SK-N-MC (cell line): ENCODE measurements at regions not wholly inside any gene's neighbourhood (a gene's known extent, or its start where the extent isn't known, plus 50 kb on each side); places are given as distances from the start of the nearest gene placed in this dataset.

Source experiments
- EZH2 ChIP-seq: fragments of 200-600 bp; sonication (generic); IDR thresholded peaks from one replicate; pipeline ENCODE4 v1.6.1; 2017; ENCODE audit warnings: antibody characterized with exemption
- FOXP2 ChIP-seq: optimal IDR thresholded peaks from 2 replicates; pipeline ENCODE3; 2011; ENCODE audit warnings: mild to moderate bottlenecking, moderate library complexity; ENCODE audit not compliant: insufficient read depth; ENCODE audit errors: extremely low read length, control extremely low read depth
- POLR2AphosphoS5 ChIP-seq: IDR thresholded peaks from 2 replicates; pipeline ENCODE4 v1.6.1; 2012; ENCODE audit warnings: mild to moderate bottlenecking, low read depth, low read length, borderline replicate concordance

- no peak for TF ChIP-seq EZH2
- TF ChIP-seq POLR2AphosphoS5: no peak
- TF ChIP-seq FOXP2: no peak
These were observed 81.6 kb downstream of the FOXA2 start for GRCh38 chr20:22502731-22503191.
